H9 (cell line): ENCODE measurements at regions not wholly inside any gene's neighbourhood (a gene's known extent, or its start where the extent isn't known, plus 50 kb on each side); places are given as distances from the start of the nearest gene placed in this dataset.

Experiments
- DNase-seq: peaks from one replicate; pipeline ENCODE4 v3.0.0-alpha.2; 2017
- H2AFZ ChIP-seq: one replicate; pipeline ENCODE4 v1.6.1; 2013; ENCODE audit warnings: mild to moderate bottlenecking, low read length, control low read depth, moderate library complexity
- H2AK5ac ChIP-seq: 2 replicates; pipeline ENCODE4 v1.6.1; 2013; ENCODE audit warnings: low read length, control low read depth, mixed read lengths; ENCODE audit not compliant: insufficient read length
- H2BK120ac ChIP-seq: one replicate; pipeline ENCODE4 v1.6.1; 2013; ENCODE audit warnings: low read depth, mild to moderate bottlenecking, low read length, control low read depth, inconsistent platforms; ENCODE audit not compliant: poor library complexity, severe bottlenecking
- H2BK12ac ChIP-seq: 2 replicates; pipeline ENCODE4 v1.6.1; 2013; ENCODE audit warnings: low read length, control low read depth, mixed read lengths, low read depth; ENCODE audit not compliant: insufficient read length
- H2BK15ac ChIP-seq: 2 replicates; pipeline ENCODE4 v1.6.1; 2013; ENCODE audit warnings: low read depth, low read length, control low read depth
- H2BK20ac ChIP-seq: one replicate; pipeline ENCODE4 v1.6.1; 2013; ENCODE audit warnings: low read depth, mild to moderate bottlenecking, low read length, control low read depth, inconsistent platforms; ENCODE audit not compliant: poor library complexity, severe bottlenecking
- H2BK5ac ChIP-seq: 2 replicates; pipeline ENCODE4 v1.6.1; 2013; ENCODE audit warnings: low read length, control low read depth, mixed read lengths; ENCODE audit not compliant: insufficient read length
- H3K14ac ChIP-seq: 2 replicates; pipeline ENCODE4 v1.6.1; 2013; ENCODE audit warnings: low read length, control low read depth; ENCODE audit not compliant: insufficient read depth
- H3K18ac ChIP-seq: 2 replicates; pipeline ENCODE4 v1.6.1; 2013; ENCODE audit warnings: low read depth, mild to moderate bottlenecking, mixed read lengths, low read length, control low read depth; ENCODE audit not compliant: insufficient read length
- H3K23ac ChIP-seq: 2 replicates; pipeline ENCODE4 v1.6.1; 2013; ENCODE audit warnings: low read length, control low read depth, mixed read lengths, low read depth; ENCODE audit not compliant: insufficient read length
- H3K23me2 ChIP-seq: 2 replicates; pipeline ENCODE4 v1.6.1; 2013; ENCODE audit warnings: low read depth, mild to moderate bottlenecking, mixed read lengths, low read length, control low read depth; ENCODE audit not compliant: insufficient read length, poor library complexity, severe bottlenecking
- H3K27ac ChIP-seq: 2 replicates; pipeline ENCODE4 v1.5.1; 2013; ENCODE audit warnings: low read length, control low read depth, mixed read lengths, low read depth; ENCODE audit not compliant: insufficient read length
- H3K27me3 ChIP-seq: 2 replicates; pipeline ENCODE4 v1.6.1; 2013; ENCODE audit warnings: low read length, control low read depth, inconsistent platforms; ENCODE audit not compliant: insufficient read depth
- H3K4ac ChIP-seq: 2 replicates; pipeline ENCODE4 v1.6.1; 2013; ENCODE audit warnings: low read depth, mild to moderate bottlenecking, control low read depth, inconsistent platforms, low read length, moderate library complexity
- H3K4me1 ChIP-seq: 2 replicates; pipeline ENCODE4 v1.6.1; 2013; ENCODE audit warnings: low read length, control low read depth, inconsistent platforms; ENCODE audit not compliant: insufficient read depth
- H3K4me2 ChIP-seq: 2 replicates; pipeline ENCODE4 v1.6.1; 2013; ENCODE audit warnings: low read length, control low read depth, mixed read lengths; ENCODE audit not compliant: insufficient read length, insufficient read depth
- H3K56ac ChIP-seq: 2 replicates; pipeline ENCODE4 v1.6.1; 2013; ENCODE audit warnings: low read depth, mild to moderate bottlenecking, mixed read lengths, low read length, control low read depth; ENCODE audit not compliant: insufficient read length
- H3K79me1 ChIP-seq: 2 replicates; pipeline ENCODE4 v1.6.1; 2013; ENCODE audit warnings: low read depth, mild to moderate bottlenecking, moderate library complexity, low read length, control low read depth, inconsistent platforms; ENCODE audit not compliant: insufficient read depth, poor library complexity, severe bottlenecking
- H3K79me2 ChIP-seq: 2 replicates; pipeline ENCODE4 v1.6.1; 2013; ENCODE audit warnings: low read length, control low read depth, inconsistent platforms; ENCODE audit not compliant: insufficient read depth
- H3K9ac ChIP-seq: 2 replicates; pipeline ENCODE4 v1.6.1; 2013; ENCODE audit warnings: low read length, control low read depth, mixed read lengths; ENCODE audit not compliant: insufficient read length; ENCODE audit errors: extremely low read depth
- H3K9me3 ChIP-seq: one replicate; pipeline ENCODE4 v1.6.1; 2013; ENCODE audit warnings: low read depth, low read length, inconsistent platforms; ENCODE audit not compliant: control insufficient read depth
- H3T11ph ChIP-seq: one replicate; pipeline ENCODE4 v1.6.1; 2013; ENCODE audit warnings: mild to moderate bottlenecking, low read length, control low read depth, inconsistent platforms
- H4K20me1 ChIP-seq: one replicate; pipeline ENCODE4 v1.6.1; 2013; ENCODE audit not compliant: control insufficient read depth, insufficient read length, insufficient read depth
- H4K5ac ChIP-seq: 2 replicates; pipeline ENCODE4 v1.6.1; 2013; ENCODE audit warnings: low read depth, mild to moderate bottlenecking, mixed read lengths, low read length, control low read depth; ENCODE audit not compliant: insufficient read length
- H4K8ac ChIP-seq: replicated peaks from 2 replicates; pipeline ENCODE4 v1.6.1; 2013; ENCODE audit warnings: low read length, control low read depth, mixed read lengths, low read depth; ENCODE audit not compliant: insufficient read length
- H4K91ac ChIP-seq: 2 replicates; pipeline ENCODE4 v1.6.1; 2013; ENCODE audit warnings: low read depth, mild to moderate bottlenecking, moderate library complexity, mixed read lengths, low read length, control low read depth; ENCODE audit not compliant: insufficient read length
- H3K27ac Mint-ChIP-seq, 3 experiments: 2 replicates in 2 of 3; 3 replicates in 1 of 3; pipeline ENCODE4 v1.8.0; 2020 to 2021; ENCODE audit warnings: mixed read lengths in 3 of 3, mild to moderate bottlenecking in 1 of 3, moderate library complexity in 1 of 3
- H3K27me3 Mint-ChIP-seq: 2 replicates; pipeline ENCODE4 v1.8.0; 2021; ENCODE audit warnings: low read depth, mild to moderate bottlenecking, moderate library complexity, mixed read lengths
- H3K36me3 Mint-ChIP-seq, 3 experiments: 2 replicates in 2 of 3; 3 replicates in 1 of 3; pipeline ENCODE4 v1.8.0; 2020 to 2021; ENCODE audit warnings: low read depth in 3 of 3, mixed read lengths in 3 of 3; ENCODE audit not compliant: insufficient read depth in 1 of 3
- H3K4me1 Mint-ChIP-seq, 2 experiments: 2 replicates each; pipeline ENCODE4 v1.8.0; 2020; ENCODE audit warnings: mixed read lengths in 2 of 2
- H3K4me3 Mint-ChIP-seq, 2 experiments: 2 replicates in 1 of 2; 3 replicates in 1 of 2; pipeline ENCODE4 v1.8.0; 2020 to 2021; ENCODE audit warnings: mild to moderate bottlenecking in 2 of 2, mixed read lengths in 2 of 2, moderate library complexity in 1 of 2
- H3K9me3 Mint-ChIP-seq, 2 experiments: 2 replicates in 1 of 2; 3 replicates in 1 of 2; pipeline ENCODE4 v1.8.0; 2020; ENCODE audit warnings: mild to moderate bottlenecking in 2 of 2, mixed read lengths in 2 of 2, moderate library complexity in 1 of 2
- CTCF ChIP-seq: fragments of 200-600 bp; sonication (generic); conservative IDR thresholded peaks from 3 replicates; pipeline ENCODE4 v1.8.0; 2021; ENCODE audit warnings: antibody characterized with exemption, mild to moderate bottlenecking
- WGBS: extraction: QIAGEN DNeasy Blood & Tissue Kit; methylation state at CpG from one replicate; pipeline ENCODE4 v1.1.7; 2013; ENCODE audit warnings: missing lambda C conversion rate, low lambda C conversion rate, mixed read lengths; ENCODE audit not compliant: insufficient read length; ENCODE audit errors: extremely low coverage; 5-methylcytosine and 5-hydroxymethylcytosine counted together

- no peak for TF ChIP-seq CTCF
- H3K36me3 Mint-ChIP-seq: no peaks in the 10 kb centered on the region
- H2BK120ac ChIP-seq: no peak overlapping the region
- no peak overlapping the region for H3K4me3 Mint-ChIP-seq
- H3K18ac ChIP-seq: no peak overlapping the region
- H2BK12ac ChIP-seq: no peak overlapping the region
- H4K91ac ChIP-seq: no peak overlapping the region
- no peak overlapping the region for H2BK20ac ChIP-seq
- H3K27ac ChIP-seq: no peak overlapping the region
- no peak overlapping the region for H3K4me2 ChIP-seq
- H2BK5ac ChIP-seq: no peak overlapping the region
- no peak overlapping the region for H3T11ph ChIP-seq
- no peak for DNase-seq
- H3K23me2 ChIP-seq: no peaks in the 10 kb centered on the region
- no peak overlapping the region for H2AFZ ChIP-seq
- no peak overlapping the region for H4K5ac ChIP-seq
- H3K23ac ChIP-seq: no peak overlapping the region
- H3K9me3 Mint-ChIP-seq: no peaks in the 10 kb centered on the region
- peaks cover 15% of the 10 kb centered on the region for H3K27me3 Mint-ChIP-seq
- H3K4ac ChIP-seq: no peak overlapping the region
- H3K27ac Mint-ChIP-seq: no peak overlapping the region
- no peaks in the 10 kb centered on the region; the same call in 1 of the 2 replicates for H3K27me3 ChIP-seq
- H3K4me1 ChIP-seq: peaks cover 3% of the 10 kb centered on the region; the same call in 1 of the 2 replicates
- peaks cover 20 to 32% of the 10 kb centered on the region in 2 experiments for H3K4me1 Mint-ChIP-seq
- H4K20me1 ChIP-seq: no peaks in the 10 kb centered on the region
- H2BK15ac ChIP-seq: no peak overlapping the region
- H2AK5ac ChIP-seq: no peak overlapping the region
- no peaks in the 10 kb centered on the region for H3K79me1 ChIP-seq
- no peaks in the 10 kb centered on the region for H3K79me2 ChIP-seq
- no peak overlapping the region for H4K8ac ChIP-seq
- no CpG with 5 or more reads among the region's 7 CpGs for WGBS
- H3K14ac ChIP-seq: no peak overlapping the region
- no peak overlapping the region for H3K56ac ChIP-seq
- H3K9me3 ChIP-seq: no peaks in the 10 kb centered on the region
- no peak overlapping the region for H3K9ac ChIP-seq
Measured at GRCh38 chr16:66128371-66128770, 238.1 kb upstream of the CDH5 start.
